DOHH2 (cell line): ENCODE measurements at regions not wholly inside any gene's neighbourhood (a gene's known extent, or its start where the extent isn't known, plus 50 kb on each side); places are given as distances from the start of the nearest gene placed in this dataset.
"Not testable (repeated sequence)": the region's sequence is repeated elsewhere in the genome, so short reads cannot be mapped to it uniquely, and the experiment has no call there.

Experiments
- CTCF ChIP-seq: fragments of 200-600 bp; sonication (generic); IDR thresholded peaks from one replicate; pipeline ENCODE4 v1.5.1; 2014; ENCODE audit warnings: antibody characterized with exemption, mild to moderate bottlenecking, low read depth, low read length; ENCODE audit not compliant: poor library complexity, severe bottlenecking
- EZH2phosphoT487 ChIP-seq: fragments of 200-600 bp; sonication (generic); IDR thresholded peaks from 2 replicates; pipeline ENCODE4 v1.6.1; 2017; ENCODE audit warnings: borderline replicate concordance, mild to moderate bottlenecking, antibody characterized with exemption, low read length, moderate library complexity, mixed read lengths

GRCh38 chr5:97519565-97519964 lies 336.5 kb upstream of the RIOK2 start:
- not testable (repeated sequence) for TF ChIP-seq CTCF, EZH2phosphoT487
